ENCODE measurements at regions not wholly inside any gene's neighbourhood (a gene's known extent, or its start where the extent isn't known, plus 50 kb on each side); places are given as distances from the start of the nearest gene placed in this dataset.

DNA sequence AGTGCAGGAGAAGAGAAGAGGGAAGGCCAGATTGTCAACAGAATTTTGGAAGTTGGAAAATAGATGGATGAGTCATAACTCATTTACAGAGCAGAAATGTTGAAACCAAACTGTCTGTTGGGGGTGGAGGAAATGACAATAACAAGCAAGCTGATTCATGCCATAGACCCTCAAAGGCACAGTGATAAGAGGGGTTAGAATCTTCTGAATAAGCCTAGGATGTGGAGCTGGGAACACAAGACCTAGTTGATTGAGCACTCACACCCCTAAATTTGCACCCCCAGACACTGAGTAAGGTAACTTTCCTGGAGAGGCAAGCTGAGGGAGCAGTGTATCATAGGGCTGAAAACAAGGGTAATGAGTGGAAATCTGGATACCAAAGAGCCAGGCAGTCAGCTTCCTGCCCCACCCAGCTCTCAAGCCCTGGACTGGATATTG lies 141.4 kb downstream of the SCG2 start:
- TF ChIP-seq CHD2 (IDR thresholded peaks at IDR 0.05; ENCODE audit: borderline replicate concordance, low read depth, low read length) (no peak), BACH1 (IDR thresholded peaks at IDR 0.05; ENCODE audit: borderline replicate concordance) (no peak), FOS (IDR thresholded peaks at IDR 0.05; ENCODE audit: borderline replicate concordance, extremely low read depth, insufficient read length) (no peak), NBN (IDR thresholded peaks at IDR 0.05) (no peak), TCF12 (IDR thresholded peaks at IDR 0.05; ENCODE audit: low read depth, low read length) (no peak), IKZF1 (conservative IDR thresholded peaks at IDR 0.05) (no peak), MXI1 (IDR thresholded peaks at IDR 0.05; ENCODE audit: low read depth, low read length) (no peak), ZNF384 (IDR thresholded peaks at IDR 0.05; ENCODE audit: borderline replicate concordance, low read depth, low read length) (no peak), RBBP5 (conservative IDR thresholded peaks at IDR 0.05) (no peak)
- H3K79me2 ChIP-seq (ENCODE audit: control insufficient read depth, insufficient read depth, low read length) = no peaks in the 10 kb centered on the region
- H3K27me3 ChIP-seq (replicated peaks in 1 of 2; ENCODE audit: control insufficient read depth in 2 of 2, insufficient read depth in 2 of 2, low read length in 1 of 2) = no peaks in the 10 kb centered on the region
- H3K4me3 ChIP-seq = no peak overlapping the region
- no peak overlapping the region for H3K9ac ChIP-seq (ENCODE audit: control insufficient read depth, insufficient read depth, low read length)
- ChIA-PET SMC1A (ENCODE audit: uncharacterized antibody, unreplicated experiment) (interaction anchor here (1.1 to 1.3 kb wide), 2 partner anchors 141 to 489 kb away, joined by 3 read pairs; partner anchors contain the start of gene SCG2), POLR2A (no interaction called here), CTCF (interaction anchor here (0.9 to 1.9 kb wide), 2 partner anchors 142 to 337 kb away, joined by 4 to 8 read pairs; partner anchors contain the start of gene SCG2), RAD21 (ENCODE audit: unreplicated experiment) (no interaction called here)
- H3K4me1 ChIP-seq (ENCODE audit: control insufficient read depth, insufficient read depth, low read length) = no peaks in the 10 kb centered on the region
- H4K20me1 ChIP-seq (ENCODE audit: control insufficient read depth, insufficient read depth) = no peaks in the 10 kb centered on the region
- no TSS peak for BruUV-seq (replicated peaks)
- in situ Hi-C loops (cut with MboI) (no loop called here), intact Hi-C loops (cut with micrococcal nuclease; ENCODE audit: unreplicated experiment) (no loop called here)
- H3K36me3 ChIP-seq (ENCODE audit: control insufficient read depth in 2 of 2, insufficient read depth in 2 of 2, low read length in 1 of 2) = no peaks in the 10 kb centered on the region
- DNase-seq (ENCODE audit: low read depth, low spot score) (no peak), ATAC-seq (no peak), FAIRE-seq (no peak)
- H3K9me3 ChIP-seq (replicated peaks; ENCODE audit: control insufficient read depth, insufficient read depth, low read length) = no peaks in the 10 kb centered on the region; the same call in 2 of the 3 replicates
- no peak overlapping the region for H3K4me2 ChIP-seq (ENCODE audit: control insufficient read depth, insufficient read depth)
- no peak overlapping the region for H3K27ac ChIP-seq (ENCODE audit: control insufficient read depth, insufficient read depth)
- no peak overlapping the region for H2AFZ ChIP-seq (ENCODE audit: control insufficient read depth, low read depth, low read length)

DNA sequence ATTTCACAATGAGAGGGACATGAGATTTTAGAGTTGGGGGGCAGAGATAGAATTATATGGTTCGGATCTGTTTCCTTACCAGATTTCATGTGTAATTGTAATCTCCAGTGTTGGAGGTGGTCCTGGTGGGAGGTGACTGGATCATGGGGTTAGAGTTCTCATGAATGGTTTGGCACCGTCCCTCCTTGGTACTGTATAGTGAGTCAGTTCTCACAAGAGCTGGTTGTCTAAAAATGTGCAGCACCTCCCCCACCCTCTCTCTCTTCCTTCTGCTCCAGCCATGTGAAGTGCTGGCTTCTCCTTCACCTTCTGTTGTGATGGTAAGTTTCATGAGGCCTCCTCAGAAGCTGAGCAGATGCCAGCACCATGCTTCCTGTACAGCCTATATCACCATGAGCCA lies 138.1 kb downstream of the SCG2 start:
- H3K9me3 ChIP-seq (replicated peaks; ENCODE audit: control insufficient read depth, insufficient read depth, low read length) = no peaks in the 10 kb centered on the region; the same call in 2 of the 3 replicates
- intact Hi-C loops (cut with micrococcal nuclease; ENCODE audit: unreplicated experiment) (no loop called here), in situ Hi-C loops (cut with MboI) (no loop called here)
- no peak overlapping the region for H3K4me2 ChIP-seq (ENCODE audit: control insufficient read depth, insufficient read depth)
- ATAC-seq = no peak
- H3K36me3 ChIP-seq (ENCODE audit: control insufficient read depth in 2 of 2, insufficient read depth in 2 of 2, low read length in 1 of 2) = no peaks in the 10 kb centered on the region
- WGBS (ENCODE audit: insufficient coverage, insufficient replicate concordance, low lambda C conversion rate, missing lambda C conversion rate) = 0% methylated on average over 2 of the region's 2 CpGs
- H4K20me1 ChIP-seq (ENCODE audit: control insufficient read depth, insufficient read depth) = no peaks in the 10 kb centered on the region
- H3K27me3 ChIP-seq (replicated peaks in 1 of 2; ENCODE audit: control insufficient read depth in 2 of 2, insufficient read depth in 2 of 2, low read length in 1 of 2) = no peaks in the 10 kb centered on the region
- no peak overlapping the region for H2AFZ ChIP-seq (ENCODE audit: control insufficient read depth, low read depth, low read length)
- no TSS peak for BruUV-seq (replicated peaks)
- RAD21 ChIA-PET (ENCODE audit: unreplicated experiment) = no interaction called here
- no peak for DNase-seq (ENCODE audit: low read depth, low spot score)
- POLR2A ChIA-PET = no interaction called here
- H3K4me3 ChIP-seq = no peak overlapping the region
- SMC1A ChIA-PET (ENCODE audit: uncharacterized antibody, unreplicated experiment) = no interaction called here
- no peaks in the 10 kb centered on the region for H3K4me1 ChIP-seq (ENCODE audit: control insufficient read depth, insufficient read depth, low read length)
- H3K79me2 ChIP-seq (ENCODE audit: control insufficient read depth, insufficient read depth, low read length) = no peaks in the 10 kb centered on the region
- CTCF ChIA-PET = interaction anchor here (0.8 kb wide), 1 partner anchor 818 kb away, joined by 3 read pairs; no protein-coding TSS in a partner anchor
- no peak overlapping the region for H3K27ac ChIP-seq (ENCODE audit: control insufficient read depth, insufficient read depth)
- no peak overlapping the region for H3K9ac ChIP-seq (ENCODE audit: control insufficient read depth, insufficient read depth, low read length)
- no peak for FAIRE-seq
- TF ChIP-seq LARP7 (IDR thresholded peaks at IDR 0.05) (no peak), MEF2B (IDR thresholded peaks at IDR 0.05; ENCODE audit: partially characterized antibody, poor library complexity, severe bottlenecking) (no peak), ZSCAN29 (IDR thresholded peaks at IDR 0.05) (no peak), POLR2A (IDR thresholded peaks at IDR 0.05; ENCODE audit: low read depth, low read length) (no peak)
- TF ChIP-seq, protein P1, sequence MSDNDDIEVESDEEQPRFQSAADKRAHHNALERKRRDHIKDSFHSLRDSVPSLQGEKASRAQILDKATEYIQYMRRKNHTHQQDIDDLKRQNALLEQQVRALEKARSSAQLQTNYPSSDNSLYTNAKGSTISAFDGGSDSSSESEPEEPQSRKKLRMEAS (IDR thresholded peaks at IDR 0.05; ENCODE audit: low read depth, low read length) = no peak
- TF ChIP-seq, protein P2, sequence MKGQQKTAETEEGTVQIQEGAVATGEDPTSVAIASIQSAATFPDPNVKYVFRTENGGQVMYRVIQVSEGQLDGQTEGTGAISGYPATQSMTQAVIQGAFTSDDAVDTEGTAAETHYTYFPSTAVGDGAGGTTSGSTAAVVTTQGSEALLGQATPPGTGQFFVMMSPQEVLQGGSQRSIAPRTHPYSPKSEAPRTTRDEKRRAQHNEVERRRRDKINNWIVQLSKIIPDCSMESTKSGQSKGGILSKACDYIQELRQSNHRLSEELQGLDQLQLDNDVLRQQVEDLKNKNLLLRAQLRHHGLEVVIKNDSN (IDR thresholded peaks at IDR 0.05; ENCODE audit: borderline replicate concordance, extremely low read length, insufficient read depth, low read depth, low read length) = no peak
- TF ChIP-seq, protein P3, sequence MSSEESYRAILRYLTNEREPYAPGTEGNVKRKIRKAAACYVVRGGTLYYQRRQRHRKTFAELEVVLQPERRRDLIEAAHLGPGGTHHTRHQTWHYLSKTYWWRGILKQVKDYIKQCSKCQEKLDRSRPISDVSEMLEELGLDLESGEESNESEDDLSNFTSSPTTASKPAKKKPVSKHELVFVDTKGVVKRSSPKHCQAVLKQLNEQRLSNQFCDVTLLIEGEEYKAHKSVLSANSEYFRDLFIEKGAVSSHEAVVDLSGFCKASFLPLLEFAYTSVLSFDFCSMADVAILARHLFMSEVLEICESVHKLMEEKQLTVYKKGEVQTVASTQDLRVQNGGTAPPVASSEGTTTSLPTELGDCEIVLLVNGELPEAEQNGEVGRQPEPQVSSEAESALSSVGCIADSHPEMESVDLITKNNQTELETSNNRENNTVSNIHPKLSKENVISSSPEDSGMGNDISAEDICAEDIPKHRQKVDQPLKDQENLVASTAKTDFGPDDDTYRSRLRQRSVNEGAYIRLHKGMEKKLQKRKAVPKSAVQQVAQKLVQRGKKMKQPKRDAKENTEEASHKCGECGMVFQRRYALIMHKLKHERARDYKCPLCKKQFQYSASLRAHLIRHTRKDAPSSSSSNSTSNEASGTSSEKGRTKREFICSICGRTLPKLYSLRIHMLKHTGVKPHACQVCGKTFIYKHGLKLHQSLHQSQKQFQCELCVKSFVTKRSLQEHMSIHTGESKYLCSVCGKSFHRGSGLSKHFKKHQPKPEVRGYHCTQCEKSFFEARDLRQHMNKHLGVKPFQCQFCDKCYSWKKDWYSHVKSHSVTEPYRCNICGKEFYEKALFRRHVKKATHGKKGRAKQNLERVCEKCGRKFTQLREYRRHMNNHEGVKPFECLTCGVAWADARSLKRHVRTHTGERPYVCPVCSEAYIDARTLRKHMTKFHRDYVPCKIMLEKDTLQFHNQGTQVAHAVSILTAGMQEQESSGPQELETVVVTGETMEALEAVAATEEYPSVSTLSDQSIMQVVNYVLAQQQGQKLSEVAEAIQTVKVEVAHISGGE (CRISPR knock-in tag; IDR thresholded peaks at IDR 0.05) = no peak

Data from GM12878 (cell line).